RWPE2 (cell line): ENCODE measurements at regions not wholly inside any gene's neighbourhood (a gene's known extent, or its start where the extent isn't known, plus 50 kb on each side); places are given as distances from the start of the nearest gene placed in this dataset.
A peak's percentile ranks its signal among the peaks of the same experiment; 100 is the strongest.

Experiments used
- ATAC-seq: fragments of 200-7000 bp; cut with Tn5 transposase; 3 replicates; pipeline ENCODE4 v1.9.1; 2021; ENCODE audit warnings: low read depth
- DNase-seq: peaks from one replicate; pipeline ENCODE4 v3.0.0-alpha.2; 2020; ENCODE audit warnings: low spot score
- H3K27ac ChIP-seq: fragments of 450-650 bp; 2 replicates; pipeline ENCODE4 v1.5.1; 2017; ENCODE audit warnings: mild to moderate bottlenecking; ENCODE audit not compliant: poor library complexity, severe bottlenecking
- H3K27me3 ChIP-seq: fragments of 250-450 bp; sonication (Bioruptor Pico); 2 replicates; pipeline ENCODE4 v1.5.1; 2021; ENCODE audit warnings: mild to moderate bottlenecking, moderate library complexity; ENCODE audit not compliant: insufficient read depth, poor library complexity, severe bottlenecking
- H3K36me3 ChIP-seq: fragments of 250-450 bp; sonication (Bioruptor Pico); 2 replicates; pipeline ENCODE4 v1.5.1; 2020; ENCODE audit warnings: low read depth, mild to moderate bottlenecking, moderate library complexity
- H3K4me1 ChIP-seq: fragments of 250-450 bp; sonication (Bioruptor Pico); 2 replicates; pipeline ENCODE4 v1.5.1; 2021; ENCODE audit warnings: mild to moderate bottlenecking, moderate library complexity; ENCODE audit not compliant: insufficient read depth, poor library complexity, severe bottlenecking
- H3K4me3 ChIP-seq: fragments of 250-450 bp; sonication (Bioruptor Pico); 2 replicates; pipeline ENCODE4 v1.5.1; 2021; ENCODE audit warnings: mild to moderate bottlenecking, moderate library complexity; ENCODE audit not compliant: severe bottlenecking
- H3K9me3 ChIP-seq: fragments of 250-450 bp; sonication (Bioruptor Pico); 2 replicates; pipeline ENCODE4 v1.5.1; 2021; ENCODE audit warnings: mild to moderate bottlenecking, moderate library complexity; ENCODE audit not compliant: severe bottlenecking
- TF ChIP-seq, protein P1 (sequence below): fragments of 450-650 bp; IDR thresholded peaks from one replicate; pipeline ENCODE4 v1.5.1; 2017; ENCODE audit warnings: mild to moderate bottlenecking, moderate library complexity; ENCODE audit not compliant: poor library complexity, severe bottlenecking

DNA sequence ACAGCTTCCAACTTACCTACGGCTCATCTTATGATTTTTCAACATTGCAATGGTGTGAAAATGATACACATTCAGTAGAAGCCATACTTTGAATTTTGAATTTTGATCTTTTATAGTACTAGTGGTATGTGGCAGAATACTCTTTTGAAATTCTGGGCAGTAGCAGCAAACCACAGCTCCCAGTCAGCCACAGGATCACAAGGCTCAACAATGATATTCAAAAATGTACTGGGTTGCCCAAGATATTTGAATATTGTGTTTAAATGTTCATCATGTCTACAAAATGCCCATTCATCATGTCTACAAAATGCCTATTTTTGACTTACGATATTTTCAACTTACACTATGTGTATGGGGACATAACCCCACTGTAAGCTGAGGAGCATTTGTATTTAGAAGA, 81.3 kb upstream of the PRR16 start:
- H3K4me1 ChIP-seq = peaks cover 11% of the 10 kb centered on the region
- ATAC-seq = no peak

DNA sequence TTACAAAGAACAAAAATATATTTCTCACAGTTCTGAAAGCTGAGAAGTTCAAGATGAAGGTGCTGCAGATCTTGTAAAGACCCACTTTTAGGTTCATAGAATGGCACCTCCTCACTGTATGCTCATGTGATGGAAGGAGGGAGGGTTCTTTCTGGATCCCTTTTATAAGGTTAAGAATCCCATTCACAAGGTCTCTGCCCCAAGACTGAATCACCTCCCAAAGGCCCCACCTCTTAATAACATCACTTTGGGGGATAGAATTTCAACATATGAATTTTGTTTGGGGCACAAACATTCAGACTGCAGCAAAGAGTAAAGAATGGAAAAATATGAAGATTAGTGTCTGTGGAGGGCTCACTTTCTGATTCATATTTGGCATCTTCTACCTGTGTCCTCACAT, 77.1 kb upstream of the PRR16 start:
- peak overlapping the region; percentile 92 for H3K27ac ChIP-seq
- no peak for ATAC-seq

More for the DNA sequence above, 81.3 kb upstream of the PRR16 start:
- no peak for DNase-seq
- Histone ChIP-seq H3K4me3 (no peak overlapping the region), H3K27ac (no peak overlapping the region), H3K9me3 (peaks cover 12% of the 10 kb centered on the region), H3K36me3 (no peaks in the 10 kb centered on the region), H3K27me3 (no peaks in the 10 kb centered on the region)
- TF ChIP-seq, protein P1, sequence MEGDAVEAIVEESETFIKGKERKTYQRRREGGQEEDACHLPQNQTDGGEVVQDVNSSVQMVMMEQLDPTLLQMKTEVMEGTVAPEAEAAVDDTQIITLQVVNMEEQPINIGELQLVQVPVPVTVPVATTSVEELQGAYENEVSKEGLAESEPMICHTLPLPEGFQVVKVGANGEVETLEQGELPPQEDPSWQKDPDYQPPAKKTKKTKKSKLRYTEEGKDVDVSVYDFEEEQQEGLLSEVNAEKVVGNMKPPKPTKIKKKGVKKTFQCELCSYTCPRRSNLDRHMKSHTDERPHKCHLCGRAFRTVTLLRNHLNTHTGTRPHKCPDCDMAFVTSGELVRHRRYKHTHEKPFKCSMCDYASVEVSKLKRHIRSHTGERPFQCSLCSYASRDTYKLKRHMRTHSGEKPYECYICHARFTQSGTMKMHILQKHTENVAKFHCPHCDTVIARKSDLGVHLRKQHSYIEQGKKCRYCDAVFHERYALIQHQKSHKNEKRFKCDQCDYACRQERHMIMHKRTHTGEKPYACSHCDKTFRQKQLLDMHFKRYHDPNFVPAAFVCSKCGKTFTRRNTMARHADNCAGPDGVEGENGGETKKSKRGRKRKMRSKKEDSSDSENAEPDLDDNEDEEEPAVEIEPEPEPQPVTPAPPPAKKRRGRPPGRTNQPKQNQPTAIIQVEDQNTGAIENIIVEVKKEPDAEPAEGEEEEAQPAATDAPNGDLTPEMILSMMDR = no peak

DNA sequence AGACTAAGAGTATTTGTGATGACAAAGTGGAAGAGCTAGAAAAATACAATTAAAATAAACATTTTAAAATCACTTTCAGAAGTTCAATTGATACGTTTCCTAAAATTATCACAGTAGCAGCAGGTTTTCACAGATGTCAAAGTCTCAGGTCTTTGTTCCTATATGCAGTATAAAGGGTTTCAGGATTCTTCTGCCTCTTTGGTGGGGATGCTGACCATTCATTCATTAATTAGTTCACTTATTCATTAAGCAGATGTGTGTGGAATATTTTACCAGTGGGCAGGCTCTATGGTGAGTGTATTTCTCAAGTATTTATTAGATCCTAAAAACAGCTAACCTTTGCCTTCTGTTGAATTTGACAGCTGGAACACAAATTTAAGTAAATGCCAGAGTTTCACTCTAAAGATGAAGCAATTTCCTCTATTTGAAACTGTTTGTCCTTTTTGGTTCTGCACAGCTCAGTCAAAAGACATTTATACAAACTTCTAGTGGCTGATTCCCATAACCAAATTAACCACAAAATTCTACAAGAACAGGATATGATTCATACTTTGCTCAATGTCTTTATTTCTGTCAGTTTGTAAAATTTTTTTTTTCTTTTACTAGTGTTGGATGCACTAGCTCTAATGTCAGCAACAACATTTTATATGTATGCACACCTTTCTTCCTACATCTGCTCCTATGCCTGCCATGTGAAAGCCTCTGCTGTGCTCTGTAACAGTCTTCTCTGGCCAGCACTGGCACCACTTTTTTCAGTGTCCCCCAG, 75.9 kb upstream of the PRR16 start:
- Histone ChIP-seq H3K27me3 (no peaks in the 10 kb centered on the region), H3K36me3 (no peaks in the 10 kb centered on the region), H3K27ac (peak overlapping the region; percentile 92), H3K4me3 (no peak overlapping the region), H3K9me3 (no peaks in the 10 kb centered on the region), H3K4me1 (peaks cover 22% of the 10 kb centered on the region)
- ATAC-seq = peak; percentile 95
- TF ChIP-seq, protein P1 = no peak
- no peak for DNase-seq

More for the DNA sequence above, 77.1 kb upstream of the PRR16 start:
- Histone ChIP-seq H3K27me3 (no peaks in the 10 kb centered on the region), H3K9me3 (no peaks in the 10 kb centered on the region), H3K4me3 (no peak overlapping the region), H3K4me1 (peaks cover 22% of the 10 kb centered on the region), H3K36me3 (no peaks in the 10 kb centered on the region)
- DNase-seq = no peak
- TF ChIP-seq, protein P1 = no peak

DNA sequence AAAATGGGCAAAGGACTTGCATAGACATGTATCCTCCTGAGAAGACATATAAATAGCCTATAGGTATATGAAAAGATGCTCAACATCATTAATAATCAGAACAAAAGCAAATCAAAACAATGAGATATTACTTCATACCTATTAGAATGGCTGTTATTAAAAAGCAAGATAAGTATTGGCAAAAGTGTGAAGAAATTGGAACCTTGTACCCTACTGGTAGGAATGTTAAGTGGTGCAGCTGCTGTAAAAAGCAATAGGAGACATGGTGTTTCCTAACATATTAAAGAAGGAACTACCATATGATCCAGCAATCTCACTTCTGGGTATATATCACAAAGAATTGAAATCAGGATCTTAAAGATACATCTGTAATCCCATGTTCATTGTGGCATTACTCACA, 69.8 kb upstream of the PRR16 start:
- Histone ChIP-seq H3K27ac (no peak overlapping the region), H3K9me3 (peaks cover 3% of the 10 kb centered on the region), H3K4me1 (no peaks in the 10 kb centered on the region), H3K27me3 (no peaks in the 10 kb centered on the region), H3K4me3 (no peak overlapping the region), H3K36me3 (no peaks in the 10 kb centered on the region)
- DNase-seq = no peak
- TF ChIP-seq, protein P1 = peak; percentile 18
- no peak for ATAC-seq

DNA sequence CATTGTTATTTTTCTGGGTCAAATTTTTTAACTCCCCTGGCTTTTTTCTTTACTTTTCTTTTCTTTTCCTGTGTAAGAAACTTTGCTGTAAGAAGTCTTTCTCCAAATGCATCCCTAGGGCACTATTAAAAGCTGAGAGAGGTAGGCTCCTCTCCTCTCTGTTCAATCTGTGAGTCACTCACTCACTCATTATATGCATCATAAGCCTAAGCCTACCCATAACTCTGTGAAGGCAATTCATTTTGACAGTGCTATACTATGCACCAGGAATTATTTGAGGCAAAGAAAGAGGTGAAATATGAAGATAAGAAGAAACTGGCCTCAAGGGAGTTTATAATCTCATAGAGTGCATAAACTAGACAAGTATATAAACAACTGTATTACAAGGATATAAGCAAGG, 67.9 kb upstream of the PRR16 start:
- Histone ChIP-seq H3K27me3 (no peaks in the 10 kb centered on the region), H3K4me1 (no peaks in the 10 kb centered on the region), H3K27ac (no peak overlapping the region), H3K4me3 (no peak overlapping the region), H3K9me3 (peaks cover 3% of the 10 kb centered on the region), H3K36me3 (no peaks in the 10 kb centered on the region)
- DNase-seq = no peak
- TF ChIP-seq, protein P1 = no peak
- peak; percentile 98 for ATAC-seq
